ENCODE measurements at regions not wholly inside any gene's neighbourhood (a gene's known extent, or its start where the extent isn't known, plus 50 kb on each side); places are given as distances from the start of the nearest gene placed in this dataset.

GRCh38 chr12:76622351-76622750, 62.8 kb upstream of the OSBPL8 start:
- Histone ChIP-seq H3K4ac (ENCODE audit: low read depth, low read length) (no peak overlapping the region), H2BK12ac (ENCODE audit: low read length) (no peak overlapping the region), H3K23ac (ENCODE audit: low read length) (no peak overlapping the region), H3K9me3 (ENCODE audit: insufficient read depth, low read depth, low read length) (no peaks in the 10 kb centered on the region), H2AK5ac (ENCODE audit: low read length) (no peak overlapping the region), H2BK5ac (ENCODE audit: low read depth, low read length, poor library complexity) (no peak overlapping the region), H4K12ac (ENCODE audit: low read depth, low read length) (no peak overlapping the region), H3K18ac (ENCODE audit: low read length) (no peak overlapping the region), H3K14ac (ENCODE audit: low read length) (no peak overlapping the region), H3K36me3 (ENCODE audit: control insufficient read depth in 1 of 2, insufficient read depth in 2 of 2, low read length in 2 of 2) (no peaks in the 10 kb centered on the region), H3K4me1 (ENCODE audit: control insufficient read depth in 1 of 2, insufficient read depth in 2 of 2, low read length in 2 of 2) (no peaks in the 10 kb centered on the region), H4K8ac (ENCODE audit: low read depth, low read length) (no peak overlapping the region), H3K4me2 (ENCODE audit: low read length) (no peak overlapping the region), H2BK120ac (ENCODE audit: insufficient read depth, low read length, poor library complexity) (no peak overlapping the region), H4K91ac (ENCODE audit: low read depth, low read length) (no peak overlapping the region), H3K27me3 (ENCODE audit: insufficient read depth, low read length) (no peaks in the 10 kb centered on the region), H2AFZ (ENCODE audit: insufficient read depth, low read length, poor library complexity) (no peak overlapping the region), H3K79me1 (ENCODE audit: low read length) (no peaks in the 10 kb centered on the region), H3K9ac (ENCODE audit: low read length) (no peak overlapping the region), H3K79me2 (ENCODE audit: control insufficient read depth, insufficient read depth, low read length, poor library complexity) (no peaks in the 10 kb centered on the region), H3K27ac (ENCODE audit: low read depth, low read length) (no peak overlapping the region), H3K4me3 (ENCODE audit: low read depth, low read length) (no peak overlapping the region)
- no CpG with 5 or more reads among the region's 5 CpGs for WGBS (ENCODE audit: extremely low coverage, insufficient coverage, insufficient read length)
- no peak for DNase-seq

GRCh38 chr12:76622915-76623314, 63.3 kb upstream of the OSBPL8 start:
- no peak overlapping the region for H4K12ac ChIP-seq (ENCODE audit: low read depth, low read length)
- no peaks in the 10 kb centered on the region for H3K79me2 ChIP-seq (ENCODE audit: control insufficient read depth, insufficient read depth, low read length, poor library complexity)
- H3K4me3 ChIP-seq (ENCODE audit: low read depth, low read length): no peak overlapping the region
- DNase-seq: no peak
- peak overlapping the region; percentile 20 for H2BK120ac ChIP-seq (ENCODE audit: insufficient read depth, low read length, poor library complexity)
- no peaks in the 10 kb centered on the region for H3K9me3 ChIP-seq (ENCODE audit: insufficient read depth, low read depth, low read length)
- H3K27ac ChIP-seq (ENCODE audit: low read depth, low read length): no peak overlapping the region
- no peak overlapping the region for H3K23ac ChIP-seq (ENCODE audit: low read length)
- no peak overlapping the region for H3K9ac ChIP-seq (ENCODE audit: low read length)
- H2BK5ac ChIP-seq (ENCODE audit: low read depth, low read length, poor library complexity): no peak overlapping the region
- H3K79me1 ChIP-seq (ENCODE audit: low read length): no peaks in the 10 kb centered on the region
- no peak overlapping the region for H3K14ac ChIP-seq (ENCODE audit: low read length)
- H2AK5ac ChIP-seq (ENCODE audit: low read length): no peak overlapping the region
- H3K36me3 ChIP-seq (ENCODE audit: control insufficient read depth in 1 of 2, insufficient read depth in 2 of 2, low read length in 2 of 2): no peaks in the 10 kb centered on the region
- no peak overlapping the region for H2BK12ac ChIP-seq (ENCODE audit: low read length)
- H2AFZ ChIP-seq (ENCODE audit: insufficient read depth, low read length, poor library complexity): no peak overlapping the region
- H3K4ac ChIP-seq (ENCODE audit: low read depth, low read length): no peak overlapping the region
- H4K8ac ChIP-seq (ENCODE audit: low read depth, low read length): no peak overlapping the region
- H3K27me3 ChIP-seq (ENCODE audit: insufficient read depth, low read length): no peaks in the 10 kb centered on the region
- no peak overlapping the region for H3K4me2 ChIP-seq (ENCODE audit: low read length)
- H3K4me1 ChIP-seq (ENCODE audit: control insufficient read depth in 1 of 2, insufficient read depth in 2 of 2, low read length in 2 of 2): no peaks in the 10 kb centered on the region
- H4K91ac ChIP-seq (ENCODE audit: low read depth, low read length): no peak overlapping the region
- H3K18ac ChIP-seq (ENCODE audit: low read length): no peak overlapping the region

- Histone ChIP-seq H3K27ac (ENCODE audit: low read depth, low read length) (no peak overlapping the region), H3K27me3 (ENCODE audit: insufficient read depth, low read length) (no peaks in the 10 kb centered on the region), H3K4ac (ENCODE audit: low read depth, low read length) (no peak overlapping the region), H4K91ac (ENCODE audit: low read depth, low read length) (no peak overlapping the region), H2AFZ (ENCODE audit: insufficient read depth, low read length, poor library complexity) (no peak overlapping the region), H3K9me3 (ENCODE audit: insufficient read depth, low read depth, low read length) (no peaks in the 10 kb centered on the region), H3K18ac (ENCODE audit: low read length) (no peak overlapping the region), H3K23ac (ENCODE audit: low read length) (no peak overlapping the region), H2BK120ac (ENCODE audit: insufficient read depth, low read length, poor library complexity) (no peak overlapping the region), H3K79me1 (ENCODE audit: low read length) (no peaks in the 10 kb centered on the region), H2AK5ac (ENCODE audit: low read length) (no peak overlapping the region), H4K8ac (ENCODE audit: low read depth, low read length) (no peak overlapping the region), H4K12ac (ENCODE audit: low read depth, low read length) (no peak overlapping the region), H2BK12ac (ENCODE audit: low read length) (no peak overlapping the region), H3K4me1 (ENCODE audit: control insufficient read depth in 1 of 2, insufficient read depth in 2 of 2, low read length in 2 of 2) (no peaks in the 10 kb centered on the region), H3K36me3 (ENCODE audit: control insufficient read depth in 1 of 2, insufficient read depth in 2 of 2, low read length in 2 of 2) (no peaks in the 10 kb centered on the region), H3K79me2 (ENCODE audit: control insufficient read depth, insufficient read depth, low read length, poor library complexity) (no peaks in the 10 kb centered on the region), H3K4me2 (ENCODE audit: low read length) (no peak overlapping the region), H3K9ac (ENCODE audit: low read length) (no peak overlapping the region), H3K14ac (ENCODE audit: low read length) (no peak overlapping the region), H2BK5ac (ENCODE audit: low read depth, low read length, poor library complexity) (no peak overlapping the region), H3K4me3 (ENCODE audit: low read depth, low read length) (no peak overlapping the region)
- no CpG with 5 or more reads among the region's 2 CpGs for WGBS (ENCODE audit: extremely low coverage, insufficient coverage, insufficient read length)
- DNase-seq: no peak
Observed at GRCh38 chr12:76623931-76624330, 64.4 kb upstream of the OSBPL8 start.

- no peak overlapping the region for H4K8ac ChIP-seq (ENCODE audit: low read depth, low read length)
- no peak overlapping the region for H3K18ac ChIP-seq (ENCODE audit: low read length)
- H4K91ac ChIP-seq (ENCODE audit: low read depth, low read length): no peak overlapping the region
- no peaks in the 10 kb centered on the region for H3K27me3 ChIP-seq (ENCODE audit: insufficient read depth, low read length)
- no peaks in the 10 kb centered on the region for H3K4me1 ChIP-seq (ENCODE audit: control insufficient read depth in 1 of 2, insufficient read depth in 2 of 2, low read length in 2 of 2)
- H3K9ac ChIP-seq (ENCODE audit: low read length): no peak overlapping the region
- WGBS (ENCODE audit: extremely low coverage, insufficient coverage, insufficient read length): no CpG with 5 or more reads among the region's 4 CpGs
- H2BK120ac ChIP-seq (ENCODE audit: insufficient read depth, low read length, poor library complexity): no peak overlapping the region
- peak in 1 of 2 donors; percentile 62 for DNase-seq
- H4K12ac ChIP-seq (ENCODE audit: low read depth, low read length): no peak overlapping the region
- H2BK5ac ChIP-seq (ENCODE audit: low read depth, low read length, poor library complexity): no peak overlapping the region
- no peak overlapping the region for H2BK12ac ChIP-seq (ENCODE audit: low read length)
- H2AFZ ChIP-seq (ENCODE audit: insufficient read depth, low read length, poor library complexity): no peak overlapping the region
- no peak overlapping the region for H3K4me3 ChIP-seq (ENCODE audit: low read depth, low read length)
- no peaks in the 10 kb centered on the region for H3K9me3 ChIP-seq (ENCODE audit: insufficient read depth, low read depth, low read length)
- H3K4ac ChIP-seq (ENCODE audit: low read depth, low read length): no peak overlapping the region
- H3K4me2 ChIP-seq (ENCODE audit: low read length): no peak overlapping the region
- H3K14ac ChIP-seq (ENCODE audit: low read length): no peak overlapping the region
- H3K79me1 ChIP-seq (ENCODE audit: low read length): no peaks in the 10 kb centered on the region
- H3K36me3 ChIP-seq (ENCODE audit: control insufficient read depth in 1 of 2, insufficient read depth in 2 of 2, low read length in 2 of 2): no peaks in the 10 kb centered on the region
- no peak overlapping the region for H2AK5ac ChIP-seq (ENCODE audit: low read length)
- no peak overlapping the region for H3K27ac ChIP-seq (ENCODE audit: low read depth, low read length)
- no peak overlapping the region for H3K23ac ChIP-seq (ENCODE audit: low read length)
- H3K79me2 ChIP-seq (ENCODE audit: control insufficient read depth, insufficient read depth, low read length, poor library complexity): no peaks in the 10 kb centered on the region
Observed at GRCh38 chr12:76627346-76628135, 68.0 kb upstream of the OSBPL8 start.

All from trophoblast cell (in vitro differentiated cells and primary cell).